ENCODE measurements at regions not wholly inside any gene's neighbourhood (a gene's known extent, or its start where the extent isn't known, plus 50 kb on each side); places are given as distances from the start of the nearest gene placed in this dataset.

- DNase-seq: no peak
These were observed 454.6 kb upstream of the MARCKS start for GRCh38 chr6:113402544-113402943.

GRCh38 chr6:113403966-113404595, 453.1 kb upstream of the MARCKS start:
- DNase-seq: no peak

- no peak for DNase-seq
These were observed 451.7 kb upstream of the MARCKS start for GRCh38 chr6:113405326-113406047.

GRCh38 chr6:113406048-113406695, 451.0 kb upstream of the MARCKS start:
- no peak for DNase-seq

- no peak for DNase-seq
These were observed 446.1 kb upstream of the MARCKS start for GRCh38 chr6:113411011-113411410.

- no peak for DNase-seq
These were observed 444.4 kb upstream of the MARCKS start for GRCh38 chr6:113412589-113413357.

- DNase-seq: peak; percentile 36
These were observed 442.6 kb upstream of the MARCKS start for GRCh38 chr6:113414511-113414910.

GRCh38 chr6:113416170-113416569, 441.0 kb upstream of the MARCKS start:
- DNase-seq: no peak

- DNase-seq: no peak
These were observed 436.9 kb upstream of the MARCKS start for GRCh38 chr6:113420290-113420689.

- DNase-seq: no peak
These were observed 435.1 kb upstream of the MARCKS start for GRCh38 chr6:113421997-113422396.

- DNase-seq: no peak
These were observed 433.2 kb upstream of the MARCKS start for GRCh38 chr6:113423956-113424355.

GRCh38 chr6:113425977-113426660, 431.0 kb upstream of the MARCKS start:
- no peak for DNase-seq

GRCh38 chr6:113427617-113428016, 429.5 kb upstream of the MARCKS start:
- DNase-seq: no peak

GRCh38 chr6:113428702-113429101, 428.4 kb upstream of the MARCKS start:
- DNase-seq: no peak

- DNase-seq: no peak
These were observed 424.4 kb upstream of the MARCKS start for GRCh38 chr6:113432521-113433334.

GRCh38 chr6:113433335-113433991, 423.7 kb upstream of the MARCKS start:
- no peak for DNase-seq

- no peak for DNase-seq
These were observed 422.5 kb upstream of the MARCKS start for GRCh38 chr6:113434641-113435040.

GRCh38 chr6:113437566-113437965, 419.6 kb upstream of the MARCKS start:
- DNase-seq: no peak

GRCh38 chr6:113439866-113440265, 417.3 kb upstream of the MARCKS start:
- DNase-seq: no peak

- DNase-seq: no peak
These were observed 415.1 kb upstream of the MARCKS start for GRCh38 chr6:113442040-113442439.

- no peak for DNase-seq
These were observed 411.9 kb upstream of the MARCKS start for GRCh38 chr6:113445201-113445600.

All from DMS 273 treated with DMSO at 0.1 percent for 48 hours (cell line).